HG02943 (cell line): ENCODE measurements at regions not wholly inside any gene's neighbourhood (a gene's known extent, or its start where the extent isn't known, plus 50 kb on each side); places are given as distances from the start of the nearest gene placed in this dataset.

Experiments used
- ATAC-seq: cut with Tn5 transposase; IDR thresholded peaks from one replicate; pipeline ENCODE4 v1.9.1; 2021; ENCODE audit warnings: mild to moderate bottlenecking, low read depth, moderate library complexity; ENCODE audit not compliant: unreplicated experiment

GRCh38 chr5:62692946-62693713 is 114.5 kb downstream of the LRRC70 start:
- no peak for ATAC-seq

DNA sequence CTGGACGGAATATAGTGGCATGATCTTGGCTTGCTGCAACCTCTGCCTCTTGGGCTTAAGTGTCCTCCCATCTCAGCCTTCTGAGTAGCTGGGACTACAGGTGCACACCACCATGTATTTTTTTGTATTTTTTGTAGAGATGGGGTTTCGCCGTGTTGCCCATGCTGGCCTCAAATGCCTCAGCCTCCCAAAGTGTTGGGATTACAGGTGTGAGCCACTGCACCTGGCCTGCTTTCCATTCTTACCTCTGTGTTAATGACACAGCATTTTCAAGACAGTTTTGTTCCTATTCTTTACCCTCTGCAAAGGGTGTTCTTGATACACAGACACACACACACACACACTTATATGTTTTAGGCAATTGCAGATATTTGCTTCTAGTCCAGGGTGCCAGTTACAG is 113.3 kb downstream of the LRRC70 start:
- no peak for ATAC-seq

GRCh38 chr5:62690421-62690820 is 111.8 kb downstream of the LRRC70 start:
- ATAC-seq: no peak

DNA sequence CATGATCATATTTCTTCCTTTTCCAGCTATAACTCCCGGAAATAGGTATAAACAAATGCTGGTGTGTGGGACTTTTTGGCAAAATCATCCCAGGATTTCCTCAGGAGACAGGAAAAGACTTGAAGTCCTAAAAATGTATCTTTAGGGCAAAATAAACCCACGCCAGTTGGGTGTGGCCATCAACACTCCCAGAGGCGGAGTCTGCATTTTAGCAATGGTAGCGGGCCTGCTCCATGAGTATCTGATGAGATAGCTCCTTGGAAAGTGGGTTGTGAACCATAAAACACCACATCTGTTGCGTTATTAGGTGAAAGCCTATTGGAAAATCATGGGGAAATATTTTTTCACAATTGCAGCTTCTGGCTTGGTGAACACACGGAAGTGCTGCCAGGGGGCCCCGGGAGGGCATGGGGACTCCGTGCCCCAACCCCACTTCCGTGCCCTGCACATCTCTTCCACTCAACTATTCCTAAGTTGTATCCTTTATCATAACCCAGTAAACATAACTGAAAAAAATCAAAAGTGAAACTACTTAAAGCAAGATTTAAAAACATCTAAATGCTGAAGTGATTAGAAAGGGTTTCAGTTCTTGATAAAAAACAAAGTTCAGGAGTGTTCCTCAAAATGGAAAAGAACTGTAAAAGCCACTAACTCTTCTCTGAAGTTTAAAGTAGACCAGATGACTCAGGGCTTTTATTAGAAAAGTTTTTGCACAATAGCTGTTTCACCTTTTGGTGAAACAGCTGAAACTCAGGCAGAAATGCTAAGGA is 111.2 kb downstream of the LRRC70 start:
- no peak for ATAC-seq

DNA sequence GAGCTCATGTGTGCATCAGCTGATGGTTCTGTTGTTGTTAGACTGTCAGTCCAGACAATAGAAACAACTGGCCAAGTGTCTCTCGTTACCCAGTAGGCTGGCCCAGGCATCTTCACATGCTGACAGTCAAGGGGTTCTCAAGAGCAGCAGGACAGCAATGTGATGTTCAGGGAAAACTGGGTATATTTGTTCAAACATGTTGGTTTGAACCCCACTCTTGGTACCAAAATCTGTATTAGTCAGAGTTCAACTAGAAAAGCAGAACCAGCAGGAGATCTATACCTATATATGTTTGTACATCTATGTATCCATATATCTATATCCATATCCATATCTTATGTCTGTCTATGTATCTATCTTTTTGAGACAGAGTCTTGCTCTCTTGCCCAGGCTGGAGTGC is 108.1 kb downstream of the LRRC70 start:
- ATAC-seq: no peak

DNA sequence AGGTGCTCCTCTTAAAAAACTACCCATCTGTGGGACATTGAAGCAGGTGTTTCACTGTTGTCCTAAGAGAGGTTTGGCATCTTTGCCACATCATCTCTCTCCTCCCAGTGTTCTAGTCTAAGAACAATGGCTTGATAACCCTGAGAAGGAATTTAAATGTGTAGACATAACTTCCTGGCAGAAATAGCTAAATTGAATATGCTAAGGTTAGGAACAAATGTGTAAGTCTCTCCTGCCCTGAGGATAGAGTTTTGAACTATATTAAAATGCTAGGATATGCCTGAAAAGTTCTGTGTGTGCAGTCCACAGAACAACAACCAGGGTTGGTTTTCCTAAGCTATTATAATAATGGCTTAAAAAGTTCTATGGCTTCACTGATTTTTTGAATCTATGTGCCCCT is 106.6 kb downstream of the LRRC70 start:
- no peak for ATAC-seq

DNA sequence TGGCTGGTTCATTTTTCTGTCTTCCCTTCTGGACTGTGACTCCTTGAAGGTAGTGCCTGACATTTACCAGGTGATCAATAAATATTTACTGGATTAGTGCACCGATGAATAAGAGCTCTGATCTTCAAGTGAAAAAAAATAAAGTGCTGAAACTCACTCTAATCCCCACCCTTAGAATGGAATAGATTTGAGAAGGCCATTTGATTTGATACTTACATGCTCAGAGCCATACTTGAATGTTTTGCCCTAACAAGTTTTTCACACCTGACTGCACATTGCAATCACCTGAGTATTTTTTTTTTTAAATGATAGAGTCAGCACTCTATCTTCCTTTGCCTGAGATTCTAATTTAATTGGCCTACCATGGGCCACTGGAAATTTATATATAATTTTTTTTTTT is 105.7 kb downstream of the LRRC70 start:
- ATAC-seq: no peak

GRCh38 chr5:62682059-62682458 is 103.4 kb downstream of the LRRC70 start:
- ATAC-seq: no peak

DNA sequence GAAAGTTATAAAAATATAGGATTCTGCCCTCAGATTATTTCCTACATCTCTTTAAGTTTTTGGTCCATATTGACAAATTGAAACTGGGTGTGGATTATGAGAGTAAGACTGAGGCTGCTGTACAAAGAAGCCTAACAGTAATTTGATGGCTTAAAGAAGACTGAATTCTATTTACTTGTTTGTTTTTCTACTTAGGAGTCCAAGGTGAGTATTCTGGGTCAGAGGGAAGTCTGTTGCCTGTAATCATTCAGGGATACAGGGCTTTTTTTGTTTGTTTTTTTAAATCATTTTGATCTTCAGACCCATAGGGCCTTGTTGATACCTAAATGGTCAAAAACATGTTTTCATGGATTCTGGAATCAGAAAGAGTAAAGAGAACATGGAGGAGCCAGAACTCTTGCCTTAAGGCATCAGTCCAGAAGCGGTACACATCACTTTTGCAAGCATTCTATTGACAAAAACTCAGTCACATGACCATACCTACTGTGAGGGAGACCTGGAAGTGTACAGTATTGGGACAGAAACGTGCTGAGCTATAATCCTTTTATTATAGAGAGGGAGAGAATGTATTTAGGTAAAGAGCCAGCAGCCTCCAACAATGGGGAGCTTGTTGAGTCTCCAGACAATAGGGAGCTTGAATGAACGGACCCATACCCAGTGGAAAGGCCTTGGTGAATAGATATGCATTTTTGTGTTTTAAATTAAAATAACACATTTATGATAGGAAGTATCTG is 102.7 kb downstream of the LRRC70 start:
- no peak for ATAC-seq

DNA sequence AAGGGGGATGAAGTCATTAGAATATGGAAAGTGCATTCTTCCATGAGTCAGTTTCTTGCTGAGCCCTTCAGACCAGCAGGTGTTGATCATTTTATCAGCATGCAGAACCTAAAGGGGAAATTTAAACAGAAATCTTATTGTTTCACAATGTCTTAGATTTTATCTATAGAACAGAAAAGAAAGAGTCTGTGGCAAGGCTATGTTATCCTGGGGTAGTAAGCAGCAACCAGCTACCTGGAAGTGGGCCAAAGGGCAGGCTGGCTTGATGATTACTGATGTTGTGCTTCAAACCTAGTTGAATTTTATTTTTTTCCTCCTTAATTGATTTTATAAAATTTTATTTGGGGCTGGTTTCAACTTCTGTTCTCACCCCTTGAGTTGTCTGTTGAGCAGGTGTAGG is 101.5 kb downstream of the LRRC70 start:
- ATAC-seq: no peak
